ENCODE measurements at regions not wholly inside any gene's neighbourhood (a gene's known extent, or its start where the extent isn't known, plus 50 kb on each side); places are given as distances from the start of the nearest gene placed in this dataset.
A peak's percentile ranks its signal among the peaks of the same experiment; 100 is the strongest.
"Not testable (repeated sequence)": the region's sequence is repeated elsewhere in the genome, so short reads cannot be mapped to it uniquely, and the experiment has no call there.

DNA sequence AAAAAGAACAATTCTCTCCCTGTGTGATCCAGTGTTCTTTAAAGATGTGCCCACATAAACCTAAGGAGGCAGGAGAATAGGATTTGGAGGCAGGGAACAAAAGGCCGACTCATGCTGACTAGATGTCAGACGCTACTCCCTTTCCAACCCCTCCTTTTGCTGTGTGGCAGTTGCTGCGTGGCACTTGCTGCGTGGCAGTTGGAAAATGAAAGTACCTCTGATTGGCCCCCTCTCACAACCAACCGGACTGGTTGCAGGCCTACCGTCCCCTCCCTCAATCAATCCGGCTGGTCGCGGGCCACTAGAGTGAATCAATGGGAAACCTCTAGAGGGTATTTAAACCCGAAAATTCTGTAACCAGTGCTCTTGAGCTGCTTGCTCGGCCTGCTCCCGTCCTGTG is 551.0 kb downstream of the KIF4B start:
- FAIRE-seq (no peak), DNase-seq (ENCODE audit: low spot score in 2 of 2) (no peak)

GRCh38 chr5:155575861-155576260 is 562.3 kb downstream of the KIF4B start:
- FAIRE-seq: no peak
- DNase-seq (ENCODE audit: low spot score in 2 of 2): no peak

GRCh38 chr5:155586808-155587207 is 573.3 kb downstream of the KIF4B start:
- not testable (repeated sequence) for FAIRE-seq; DNase-seq (ENCODE audit: low spot score in 2 of 2)

DNA sequence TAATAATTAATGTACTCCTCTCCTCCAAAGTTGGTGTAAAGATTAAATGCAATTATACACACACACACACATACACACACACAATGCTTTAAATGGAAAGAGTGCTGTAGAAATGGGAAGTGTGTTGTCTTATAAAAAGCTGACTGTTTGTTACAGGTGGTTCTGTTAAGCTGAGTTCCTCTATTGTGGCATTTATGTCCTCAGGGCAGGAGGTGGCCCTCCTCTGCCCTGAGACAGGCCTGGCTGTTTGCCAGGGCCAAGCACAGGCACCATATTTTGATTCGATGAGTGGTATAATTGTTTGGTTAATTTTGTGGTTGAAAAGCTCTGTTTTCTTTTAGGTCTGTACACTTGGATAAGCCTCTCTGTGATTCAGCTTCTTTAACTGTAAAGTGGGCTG is 573.9 kb downstream of the KIF4B start:
- FAIRE-seq (no peak), DNase-seq (ENCODE audit: low spot score in 2 of 2) (no peak)

DNA sequence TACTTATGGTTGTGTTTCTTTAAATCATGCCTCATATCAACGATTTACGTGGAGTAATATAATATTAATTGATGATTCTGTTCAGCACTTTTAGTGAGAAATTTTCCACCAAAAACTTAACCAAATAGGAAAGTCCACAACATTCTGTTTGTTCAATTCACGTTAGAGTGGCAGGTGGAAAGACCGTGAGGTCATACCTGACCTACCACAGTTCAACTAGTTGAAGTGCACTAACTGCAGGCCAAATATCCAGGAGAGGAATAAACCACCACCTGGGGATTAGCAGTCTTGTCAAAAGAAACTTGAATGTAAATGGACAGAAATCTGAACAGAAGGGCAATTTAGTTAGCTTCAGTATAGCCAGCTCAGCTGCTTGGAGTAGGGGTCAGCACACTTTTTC is 577.7 kb downstream of the KIF4B start:
- DNase-seq (ENCODE audit: low spot score in 2 of 2) (no peak), FAIRE-seq (no peak)

- DNase-seq (ENCODE audit: low spot score in 2 of 2) (no peak), FAIRE-seq (no peak)
Measured at GRCh38 chr5:155594270-155594669, 580.7 kb downstream of the KIF4B start.

DNA sequence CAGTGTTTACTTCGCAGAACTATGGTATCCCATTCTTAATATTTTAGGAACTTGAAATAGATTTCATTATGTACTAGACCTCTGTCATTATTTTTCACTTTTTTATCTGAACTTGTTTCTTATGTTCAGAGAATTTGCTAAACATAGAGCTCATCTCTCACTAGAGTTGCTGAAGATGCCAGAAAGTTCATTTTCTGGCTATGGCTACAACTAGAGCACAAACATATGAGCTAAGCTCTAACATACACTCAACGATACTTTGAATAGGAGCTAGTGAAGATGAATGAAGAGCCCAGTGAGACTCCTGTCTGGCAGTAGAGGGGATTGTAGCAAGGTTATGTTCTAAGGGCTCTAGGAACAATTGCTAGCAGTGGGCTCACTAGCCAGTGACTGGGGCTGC is 582.2 kb downstream of the KIF4B start:
- FAIRE-seq (no peak), DNase-seq (ENCODE audit: low spot score in 2 of 2) (no peak)

DNA sequence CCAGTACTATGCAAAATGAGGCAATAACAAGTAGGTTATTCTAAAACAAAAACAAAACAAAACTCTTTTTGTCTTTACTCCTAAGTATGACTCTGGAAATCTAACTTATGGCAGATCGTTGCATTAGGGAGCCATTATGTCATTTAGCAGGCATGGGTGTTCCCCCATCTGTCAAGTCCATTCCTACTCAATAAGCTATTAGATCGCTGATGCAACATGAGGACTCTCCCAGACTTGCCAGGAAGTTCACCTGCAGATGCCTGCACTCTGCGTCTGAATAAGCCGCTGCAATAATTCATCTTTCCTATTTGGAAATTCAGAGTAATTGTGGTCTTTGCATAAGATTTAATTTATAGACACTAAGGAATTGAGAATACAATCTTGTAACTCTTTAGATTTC is 585.0 kb downstream of the KIF4B start:
- no peak for FAIRE-seq
- DNase-seq (ENCODE audit: low spot score in 2 of 2): no peak

DNA sequence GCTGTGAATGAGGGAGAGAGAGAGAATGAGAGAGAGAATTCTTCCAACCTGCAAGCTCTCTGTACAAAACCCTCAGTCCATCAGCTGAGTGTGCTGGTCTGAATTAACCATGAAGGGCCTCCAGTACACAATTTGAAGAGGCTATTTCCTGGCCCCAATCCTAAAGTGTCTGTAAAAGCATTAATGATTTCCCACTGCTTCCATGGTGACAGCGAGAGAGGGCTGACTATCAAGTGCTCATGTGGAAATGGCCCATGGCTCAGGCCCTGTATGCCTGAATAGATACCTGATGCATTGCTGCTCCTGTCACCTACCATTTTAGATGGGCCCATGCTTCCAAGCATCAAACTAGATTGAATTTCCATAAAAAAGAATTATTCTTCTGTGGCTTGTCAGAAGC is 592.4 kb downstream of the KIF4B start:
- no peak for DNase-seq (ENCODE audit: low spot score in 2 of 2)
- no peak for FAIRE-seq

DNA sequence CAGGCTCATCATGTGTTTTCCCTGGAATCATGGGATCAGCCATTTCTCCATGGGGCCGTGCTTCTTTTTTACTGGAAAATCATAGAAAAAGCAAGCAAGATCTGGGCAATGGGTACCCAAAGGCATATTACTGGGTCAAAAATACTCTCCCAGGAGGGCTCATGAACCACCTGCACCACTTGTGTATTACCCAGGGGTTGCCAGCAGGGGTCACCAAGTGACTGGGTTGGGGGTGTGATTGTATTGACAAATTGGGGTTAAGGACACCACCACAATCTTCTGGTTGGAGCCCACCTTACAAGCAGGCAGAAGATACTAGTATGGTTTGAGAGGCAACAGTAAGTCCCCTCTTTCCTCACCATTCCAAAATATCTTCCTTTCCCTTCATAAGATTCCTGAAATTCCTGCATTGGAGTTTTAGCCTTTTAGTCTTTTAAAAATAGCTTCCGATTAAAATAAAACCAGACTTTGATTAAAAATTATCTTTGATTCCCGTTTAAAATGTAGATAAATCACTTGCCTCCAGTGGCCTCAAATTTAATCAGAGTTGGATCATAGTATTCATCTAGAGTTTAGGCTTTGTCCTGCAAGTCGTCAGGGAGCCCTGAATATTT is 603.3 kb downstream of the KIF4B start:
- FAIRE-seq: no peak
- peak; percentile 4 to 25 for DNase-seq (ENCODE audit: low spot score in 2 of 2)

- DNase-seq (ENCODE audit: low spot score in 2 of 2) (no peak), FAIRE-seq (no peak)
Measured at GRCh38 chr5:155619688-155620087, 606.1 kb downstream of the KIF4B start.

DNA sequence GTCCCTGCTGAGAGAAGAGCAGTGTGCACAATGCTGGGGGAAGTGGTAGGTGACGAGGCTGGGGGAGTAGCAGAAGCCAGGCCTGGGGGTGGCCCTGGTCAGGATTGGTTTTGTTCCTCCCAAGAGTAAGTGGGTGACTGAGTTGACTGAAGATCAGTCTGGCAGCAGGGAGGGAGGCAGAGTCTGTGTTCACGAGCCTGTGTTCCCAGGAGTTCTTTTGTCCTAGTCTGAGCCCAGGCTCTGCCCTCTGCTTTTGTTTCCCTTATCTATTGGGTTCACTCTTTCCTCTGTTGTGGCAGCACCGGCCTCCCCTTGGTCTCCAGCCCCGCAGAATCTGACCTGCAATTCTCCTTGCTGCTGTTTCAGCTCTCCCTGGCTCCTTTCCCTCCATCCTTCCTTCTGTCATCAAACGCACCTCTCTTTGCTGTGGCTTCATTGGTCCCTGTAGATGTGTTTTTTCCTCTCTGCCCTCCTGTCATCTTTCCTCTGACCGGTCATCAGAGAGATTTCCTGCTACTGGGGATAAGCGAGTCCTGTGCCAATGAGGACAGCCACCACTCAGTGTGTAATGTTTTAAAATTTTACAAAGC is 607.4 kb downstream of the KIF4B start:
- DNase-seq (ENCODE audit: low spot score in 2 of 2) (no peak), FAIRE-seq (no peak)

DNA sequence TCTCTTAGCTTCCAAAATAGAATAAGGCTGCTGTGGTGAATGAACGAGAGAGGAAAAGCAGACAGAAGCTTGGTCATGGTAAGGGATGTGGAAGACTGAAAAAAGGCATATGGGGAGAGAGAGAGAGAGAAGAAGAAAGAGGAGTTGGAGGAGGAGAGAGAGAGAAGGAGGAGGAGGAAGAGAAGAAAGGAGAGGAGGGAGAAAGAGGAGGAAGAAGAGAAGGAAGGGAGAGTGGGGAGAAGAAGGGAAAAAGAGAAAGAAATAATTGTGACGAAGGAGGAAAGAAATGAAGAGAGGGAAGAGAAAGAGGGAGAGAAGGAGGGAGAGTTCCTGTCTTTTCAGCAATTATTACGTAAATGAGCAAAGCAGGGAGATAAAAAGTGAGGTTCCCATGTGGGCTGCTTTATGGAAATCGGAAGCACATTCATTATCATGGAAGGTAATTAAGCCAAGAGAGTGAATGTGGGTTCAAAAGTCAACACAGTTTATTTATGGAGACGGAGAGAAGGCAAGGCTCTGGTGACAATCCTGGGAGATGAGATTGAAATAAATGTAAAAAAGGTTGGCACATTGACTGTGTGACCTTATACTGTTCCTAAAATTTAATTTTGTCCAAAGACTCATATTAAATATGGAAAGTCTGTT is 611.2 kb downstream of the KIF4B start:
- no peak for FAIRE-seq

GRCh38 chr5:155625315-155625714 is 611.8 kb downstream of the KIF4B start:
- FAIRE-seq (no peak), DNase-seq (ENCODE audit: low spot score in 2 of 2) (no peak)

More for the DNA sequence above, 611.2 kb downstream of the KIF4B start:
- no peak for DNase-seq (ENCODE audit: low spot score in 2 of 2)

GRCh38 chr5:155625897-155626543 is 612.5 kb downstream of the KIF4B start:
- no peak for DNase-seq (ENCODE audit: low spot score in 2 of 2)
- FAIRE-seq: no peak

GRCh38 chr5:155626592-155626991 is 613.0 kb downstream of the KIF4B start:
- DNase-seq (ENCODE audit: low spot score in 2 of 2) (no peak), FAIRE-seq (no peak)

- DNase-seq (ENCODE audit: low spot score in 2 of 2) (no peak), FAIRE-seq (no peak)
Measured at GRCh38 chr5:155628346-155628745, 614.8 kb downstream of the KIF4B start.

- no peak for DNase-seq (ENCODE audit: low spot score in 2 of 2)
Measured at GRCh38 chr5:155629597-155629996, 616.0 kb downstream of the KIF4B start.

GRCh38 chr5:155631116-155631515 is 617.6 kb downstream of the KIF4B start:
- FAIRE-seq (no peak), DNase-seq (ENCODE audit: low spot score in 2 of 2) (no peak)

More at GRCh38 chr5:155629597-155629996, 616.0 kb downstream of the KIF4B start:
- no peak for FAIRE-seq

DNA sequence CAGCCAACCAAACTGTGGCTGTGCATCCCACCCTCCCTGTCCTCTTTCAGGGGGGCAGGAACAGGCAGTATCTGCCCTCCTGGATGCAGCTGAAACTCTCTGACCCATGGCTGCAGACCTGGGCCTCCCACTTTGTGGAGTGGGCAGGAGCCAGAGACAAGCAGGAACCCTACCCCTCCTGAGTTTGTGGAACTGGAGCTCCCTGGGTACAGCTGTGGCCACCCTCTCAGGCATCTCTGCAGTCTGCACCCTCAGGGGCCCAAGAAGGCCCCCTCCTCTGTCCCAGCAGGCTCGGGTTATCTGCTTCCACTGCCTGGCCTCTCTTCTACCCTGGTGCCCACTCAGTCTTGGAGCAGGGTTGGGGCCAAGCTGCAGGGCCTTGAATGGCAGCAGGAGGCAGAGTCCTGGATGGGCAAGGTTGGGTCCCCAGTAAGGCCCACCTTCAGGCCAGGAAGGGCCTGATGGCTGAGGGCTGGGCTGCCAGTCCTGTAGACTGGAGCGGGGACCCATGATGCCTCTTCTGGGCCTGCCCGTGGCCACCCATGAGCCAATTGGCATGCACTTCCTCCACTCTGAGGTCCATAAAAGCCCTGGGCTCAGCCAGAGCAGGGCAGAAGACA is 619.9 kb downstream of the KIF4B start:
- FAIRE-seq (no peak), DNase-seq (ENCODE audit: low spot score in 2 of 2) (no peak)

GRCh38 chr5:155649666-155650065 is 636.1 kb downstream of the KIF4B start:
- DNase-seq (ENCODE audit: low spot score in 2 of 2): no peak
- no peak for FAIRE-seq
